ENCODE measurements at regions not wholly inside any gene's neighbourhood (a gene's known extent, or its start where the extent isn't known, plus 50 kb on each side); places are given as distances from the start of the nearest gene placed in this dataset.

GRCh38 chr5:53309653-53310052 lies 170.8 kb upstream of the FST start:
- in situ Hi-C loops (cut with MboI), result no loop called here
- 57 to 73% methylated on average over 2 of the region's 2 CpGs for WGBS, 2 experiments (ENCODE audit: low coverage in 1 of 2, low lambda C conversion rate in 2 of 2, missing lambda C conversion rate in 2 of 2)
- no peaks in the 10 kb centered on the region for H3K4me1 ChIP-seq (ENCODE audit: insufficient read depth)
- H3K9me2 ChIP-seq (ENCODE audit: insufficient read depth), result no peaks in the 10 kb centered on the region
- no peaks in the 10 kb centered on the region for H3K9me3 ChIP-seq (ENCODE audit: low read depth)
- no peak overlapping the region for H3K4me2 ChIP-seq (ENCODE audit: unreplicated experiment)
- no peaks in the 10 kb centered on the region for H3K27me3 ChIP-seq (replicated peaks; ENCODE audit: insufficient read depth)
- no peaks in the 10 kb centered on the region for H3K36me3 ChIP-seq (ENCODE audit: low read depth)
- H2AFZ ChIP-seq, result no peak overlapping the region
- DNase-seq, result no peak
- no peaks in the 10 kb centered on the region for H3F3A ChIP-seq (ENCODE audit: insufficient read depth)
- H3K4me3 ChIP-seq, result no peak overlapping the region
- H3K27ac ChIP-seq, result no peak overlapping the region
- no peaks in the 10 kb centered on the region for H4K20me1 ChIP-seq (ENCODE audit: insufficient read depth)
- TF ChIP-seq EZH2phosphoT487 (IDR thresholded peaks at IDR 0.05; ENCODE audit: insufficient read depth, low read depth), result no peak
- no peak for TF ChIP-seq EZH2 (IDR thresholded peaks at IDR 0.05; ENCODE audit: insufficient read depth, poor library complexity, severe bottlenecking)
- no peaks in the 10 kb centered on the region for H3K79me2 ChIP-seq (ENCODE audit: insufficient read depth)
- no peak overlapping the region for H3K9ac ChIP-seq

- DNase-seq, result no peak
- TF ChIP-seq EZH2 (IDR thresholded peaks at IDR 0.05; ENCODE audit: insufficient read depth, poor library complexity, severe bottlenecking) (no peak), EZH2phosphoT487 (IDR thresholded peaks at IDR 0.05; ENCODE audit: insufficient read depth, low read depth) (no peak)
- H2AFZ ChIP-seq, result no peak overlapping the region
- no peak overlapping the region for H3K9ac ChIP-seq
- in situ Hi-C loops (cut with MboI), result no loop called here
- H3K36me3 ChIP-seq (ENCODE audit: low read depth), result no peaks in the 10 kb centered on the region
- H3K9me3 ChIP-seq (ENCODE audit: low read depth), result no peaks in the 10 kb centered on the region
- no peaks in the 10 kb centered on the region for H4K20me1 ChIP-seq (ENCODE audit: insufficient read depth)
- no peaks in the 10 kb centered on the region for H3K4me1 ChIP-seq (ENCODE audit: insufficient read depth)
- 100% methylated on average over 2 of the region's 2 CpGs for WGBS, 2 experiments (ENCODE audit: low coverage in 1 of 2, low lambda C conversion rate in 2 of 2, missing lambda C conversion rate in 2 of 2)
- H3K27ac ChIP-seq, result no peak overlapping the region
- H3K79me2 ChIP-seq (ENCODE audit: insufficient read depth), result no peaks in the 10 kb centered on the region
- H3K9me2 ChIP-seq (ENCODE audit: insufficient read depth), result no peaks in the 10 kb centered on the region
- no peaks in the 10 kb centered on the region for H3F3A ChIP-seq (ENCODE audit: insufficient read depth)
- H3K4me2 ChIP-seq (ENCODE audit: unreplicated experiment), result no peak overlapping the region
- no peaks in the 10 kb centered on the region for H3K27me3 ChIP-seq (replicated peaks; ENCODE audit: insufficient read depth)
- no peak overlapping the region for H3K4me3 ChIP-seq
These were observed 168.7 kb upstream of the FST start for GRCh38 chr5:53311681-53312080.

GRCh38 chr5:53313145-53313544 lies 167.3 kb upstream of the FST start:
- Histone ChIP-seq H3K4me1 (ENCODE audit: insufficient read depth) (no peaks in the 10 kb centered on the region), H3K9ac (no peak overlapping the region), H4K20me1 (ENCODE audit: insufficient read depth) (no peaks in the 10 kb centered on the region), H3K9me2 (ENCODE audit: insufficient read depth) (no peaks in the 10 kb centered on the region), H3K36me3 (ENCODE audit: low read depth) (no peaks in the 10 kb centered on the region), H3K4me3 (no peak overlapping the region), H3F3A (ENCODE audit: insufficient read depth) (no peaks in the 10 kb centered on the region), H3K27me3 (replicated peaks; ENCODE audit: insufficient read depth) (no peaks in the 10 kb centered on the region), H3K79me2 (ENCODE audit: insufficient read depth) (no peaks in the 10 kb centered on the region), H3K27ac (no peak overlapping the region), H3K4me2 (ENCODE audit: unreplicated experiment) (no peak overlapping the region), H3K9me3 (ENCODE audit: low read depth) (no peaks in the 10 kb centered on the region), H2AFZ (no peak overlapping the region)
- in situ Hi-C loops (cut with MboI), result no loop called here
- no peak for DNase-seq
- WGBS, 2 experiments (ENCODE audit: low coverage in 1 of 2, low lambda C conversion rate in 2 of 2, missing lambda C conversion rate in 2 of 2), result 92 to 97% methylated on average over 2 of the region's 2 CpGs
- no peak for TF ChIP-seq EZH2phosphoT487 (IDR thresholded peaks at IDR 0.05; ENCODE audit: insufficient read depth, low read depth)
- TF ChIP-seq EZH2 (IDR thresholded peaks at IDR 0.05; ENCODE audit: insufficient read depth, poor library complexity, severe bottlenecking), result no peak

- no peak overlapping the region for H3K4me3 ChIP-seq
- H2AFZ ChIP-seq, result no peak overlapping the region
- TF ChIP-seq EZH2phosphoT487 (IDR thresholded peaks at IDR 0.05; ENCODE audit: insufficient read depth, low read depth) (no peak), EZH2 (IDR thresholded peaks at IDR 0.05; ENCODE audit: insufficient read depth, poor library complexity, severe bottlenecking) (no peak)
- H3K27me3 ChIP-seq (replicated peaks; ENCODE audit: insufficient read depth), result no peaks in the 10 kb centered on the region
- WGBS, 2 experiments (ENCODE audit: low coverage in 1 of 2, low lambda C conversion rate in 2 of 2, missing lambda C conversion rate in 2 of 2), result 87 to 88% methylated on average over 2 of the region's 2 CpGs
- no peaks in the 10 kb centered on the region for H3K9me3 ChIP-seq (ENCODE audit: low read depth)
- DNase-seq, result no peak
- H3K9ac ChIP-seq, result no peak overlapping the region
- peaks cover 8% of the 10 kb centered on the region for H3F3A ChIP-seq (ENCODE audit: insufficient read depth)
- no peaks in the 10 kb centered on the region for H3K9me2 ChIP-seq (ENCODE audit: insufficient read depth)
- peaks cover 15% of the 10 kb centered on the region for H3K4me1 ChIP-seq (ENCODE audit: insufficient read depth)
- H3K4me2 ChIP-seq (ENCODE audit: unreplicated experiment), result no peak overlapping the region
- H3K36me3 ChIP-seq (ENCODE audit: low read depth), result no peaks in the 10 kb centered on the region
- in situ Hi-C loops (cut with MboI), result no loop called here
- H3K27ac ChIP-seq, result no peak overlapping the region
- H3K79me2 ChIP-seq (ENCODE audit: insufficient read depth), result no peaks in the 10 kb centered on the region
- no peaks in the 10 kb centered on the region for H4K20me1 ChIP-seq (ENCODE audit: insufficient read depth)
These were observed 162.1 kb upstream of the FST start for GRCh38 chr5:53318303-53318702.

- no peak overlapping the region for H3K4me2 ChIP-seq (ENCODE audit: unreplicated experiment)
- no peak overlapping the region for H3K4me3 ChIP-seq
- H3K9ac ChIP-seq, result no peak overlapping the region
- H2AFZ ChIP-seq, result no peak overlapping the region
- TF ChIP-seq EZH2 (IDR thresholded peaks at IDR 0.05; ENCODE audit: insufficient read depth, poor library complexity, severe bottlenecking), result no peak
- no peak for TF ChIP-seq EZH2phosphoT487 (IDR thresholded peaks at IDR 0.05; ENCODE audit: insufficient read depth, low read depth)
- no peaks in the 10 kb centered on the region for H4K20me1 ChIP-seq (ENCODE audit: insufficient read depth)
- DNase-seq, result no peak
- no peaks in the 10 kb centered on the region for H3K36me3 ChIP-seq (ENCODE audit: low read depth)
- WGBS, 2 experiments (ENCODE audit: low coverage in 1 of 2, low lambda C conversion rate in 2 of 2, missing lambda C conversion rate in 2 of 2), result 93 to 95% methylated on average over 5 of the region's 5 CpGs
- H3K9me3 ChIP-seq (ENCODE audit: low read depth), result no peaks in the 10 kb centered on the region
- in situ Hi-C loops (cut with MboI), result no loop called here
- peaks cover 18% of the 10 kb centered on the region for H3F3A ChIP-seq (ENCODE audit: insufficient read depth)
- no peaks in the 10 kb centered on the region for H3K79me2 ChIP-seq (ENCODE audit: insufficient read depth)
- no peaks in the 10 kb centered on the region for H3K27me3 ChIP-seq (replicated peaks; ENCODE audit: insufficient read depth)
- H3K27ac ChIP-seq, result no peak overlapping the region
- no peaks in the 10 kb centered on the region for H3K9me2 ChIP-seq (ENCODE audit: insufficient read depth)
- H3K4me1 ChIP-seq (ENCODE audit: insufficient read depth), result peaks cover 25% of the 10 kb centered on the region
These were observed 161.1 kb upstream of the FST start for GRCh38 chr5:53319315-53319714.

All from GM23248 (cell line).